ENCODE measurements at regions not wholly inside any gene's neighbourhood (a gene's known extent, or its start where the extent isn't known, plus 50 kb on each side); places are given as distances from the start of the nearest gene placed in this dataset.

GRCh38 chr10:28790146-28790545 is 112.8 kb downstream of the BAMBI start:
- no peak for DNase-seq (ENCODE audit: insufficient read length, low spot score, missing footprints)
- Histone ChIP-seq H3K4me2 (ENCODE audit: insufficient read depth, low read length) (no peak overlapping the region), H3K79me2 (ENCODE audit: insufficient read depth, low read length) (no peaks in the 10 kb centered on the region), H3K27ac (ENCODE audit: low read depth, low read length) (no peak overlapping the region), H3K36me3 (ENCODE audit: insufficient read depth, low read length) (no peaks in the 10 kb centered on the region), H3K27me3 (ENCODE audit: insufficient read depth, low read length) (peaks cover 36% of the 10 kb centered on the region), H4K20me1 (ENCODE audit: insufficient read depth, low read length) (no peaks in the 10 kb centered on the region), H2AFZ (ENCODE audit: low read length) (no peak overlapping the region), H3K9me3 (ENCODE audit: low read depth, low read length) (no peaks in the 10 kb centered on the region), H3K4me3 (ENCODE audit: insufficient read depth, low read length) (no peak overlapping the region), H3K4me1 (ENCODE audit: insufficient read depth, low read length) (no peaks in the 10 kb centered on the region)
- TF ChIP-seq CTCF (IDR thresholded peaks at IDR 0.05; ENCODE audit: extremely low read depth, low read depth, low read length): no peak

GRCh38 chr10:28793482-28793881 is 116.2 kb downstream of the BAMBI start:
- no peak overlapping the region for H3K4me2 ChIP-seq (ENCODE audit: insufficient read depth, low read length)
- no peak for DNase-seq (ENCODE audit: insufficient read length, low spot score, missing footprints)
- H4K20me1 ChIP-seq (ENCODE audit: insufficient read depth, low read length): no peaks in the 10 kb centered on the region
- H3K27ac ChIP-seq (ENCODE audit: low read depth, low read length): no peak overlapping the region
- no peak overlapping the region for H2AFZ ChIP-seq (ENCODE audit: low read length)
- peaks cover 7% of the 10 kb centered on the region for H3K4me1 ChIP-seq (ENCODE audit: insufficient read depth, low read length)
- no peaks in the 10 kb centered on the region for H3K79me2 ChIP-seq (ENCODE audit: insufficient read depth, low read length)
- peaks cover 19% of the 10 kb centered on the region for H3K27me3 ChIP-seq (ENCODE audit: insufficient read depth, low read length)
- H3K9me3 ChIP-seq (ENCODE audit: low read depth, low read length): no peaks in the 10 kb centered on the region
- H3K4me3 ChIP-seq (ENCODE audit: insufficient read depth, low read length): no peak overlapping the region
- no peaks in the 10 kb centered on the region for H3K36me3 ChIP-seq (ENCODE audit: insufficient read depth, low read length)
- TF ChIP-seq CTCF (IDR thresholded peaks at IDR 0.05; ENCODE audit: extremely low read depth, low read depth, low read length): no peak

- no peak for TF ChIP-seq CTCF (IDR thresholded peaks at IDR 0.05; ENCODE audit: extremely low read depth, low read depth, low read length)
- no peak for DNase-seq (ENCODE audit: insufficient read length, low spot score, missing footprints)
- H2AFZ ChIP-seq (ENCODE audit: low read length): no peak overlapping the region
- H4K20me1 ChIP-seq (ENCODE audit: insufficient read depth, low read length): no peaks in the 10 kb centered on the region
- peaks cover 7% of the 10 kb centered on the region for H3K4me1 ChIP-seq (ENCODE audit: insufficient read depth, low read length)
- H3K36me3 ChIP-seq (ENCODE audit: insufficient read depth, low read length): no peaks in the 10 kb centered on the region
- H3K4me2 ChIP-seq (ENCODE audit: insufficient read depth, low read length): no peak overlapping the region
- no peak overlapping the region for H3K27ac ChIP-seq (ENCODE audit: low read depth, low read length)
- H3K9me3 ChIP-seq (ENCODE audit: low read depth, low read length): no peaks in the 10 kb centered on the region
- peaks cover 14% of the 10 kb centered on the region for H3K27me3 ChIP-seq (ENCODE audit: insufficient read depth, low read length)
- no peak overlapping the region for H3K4me3 ChIP-seq (ENCODE audit: insufficient read depth, low read length)
- H3K79me2 ChIP-seq (ENCODE audit: insufficient read depth, low read length): no peaks in the 10 kb centered on the region
Measured at GRCh38 chr10:28794986-28795385, 117.7 kb downstream of the BAMBI start.

- H3K36me3 ChIP-seq (ENCODE audit: insufficient read depth, low read length): no peaks in the 10 kb centered on the region
- no peak for TF ChIP-seq CTCF (IDR thresholded peaks at IDR 0.05; ENCODE audit: extremely low read depth, low read depth, low read length)
- no peak overlapping the region for H3K27ac ChIP-seq (ENCODE audit: low read depth, low read length)
- no peak overlapping the region for H2AFZ ChIP-seq (ENCODE audit: low read length)
- no peaks in the 10 kb centered on the region for H3K9me3 ChIP-seq (ENCODE audit: low read depth, low read length)
- no peak overlapping the region for H3K4me2 ChIP-seq (ENCODE audit: insufficient read depth, low read length)
- H3K4me1 ChIP-seq (ENCODE audit: insufficient read depth, low read length): peaks cover 7% of the 10 kb centered on the region
- H3K27me3 ChIP-seq (ENCODE audit: insufficient read depth, low read length): peaks cover 17% of the 10 kb centered on the region
- no peak overlapping the region for H3K4me3 ChIP-seq (ENCODE audit: insufficient read depth, low read length)
- no peaks in the 10 kb centered on the region for H3K79me2 ChIP-seq (ENCODE audit: insufficient read depth, low read length)
- no peaks in the 10 kb centered on the region for H4K20me1 ChIP-seq (ENCODE audit: insufficient read depth, low read length)
- peak; percentile 68 for DNase-seq (ENCODE audit: insufficient read length, low spot score, missing footprints)
Measured at GRCh38 chr10:28796606-28797512, 119.5 kb downstream of the BAMBI start.

All from osteoblast (primary cell).